ENCODE measurements at regions not wholly inside any gene's neighbourhood (a gene's known extent, or its start where the extent isn't known, plus 50 kb on each side); places are given as distances from the start of the nearest gene placed in this dataset.

DNA sequence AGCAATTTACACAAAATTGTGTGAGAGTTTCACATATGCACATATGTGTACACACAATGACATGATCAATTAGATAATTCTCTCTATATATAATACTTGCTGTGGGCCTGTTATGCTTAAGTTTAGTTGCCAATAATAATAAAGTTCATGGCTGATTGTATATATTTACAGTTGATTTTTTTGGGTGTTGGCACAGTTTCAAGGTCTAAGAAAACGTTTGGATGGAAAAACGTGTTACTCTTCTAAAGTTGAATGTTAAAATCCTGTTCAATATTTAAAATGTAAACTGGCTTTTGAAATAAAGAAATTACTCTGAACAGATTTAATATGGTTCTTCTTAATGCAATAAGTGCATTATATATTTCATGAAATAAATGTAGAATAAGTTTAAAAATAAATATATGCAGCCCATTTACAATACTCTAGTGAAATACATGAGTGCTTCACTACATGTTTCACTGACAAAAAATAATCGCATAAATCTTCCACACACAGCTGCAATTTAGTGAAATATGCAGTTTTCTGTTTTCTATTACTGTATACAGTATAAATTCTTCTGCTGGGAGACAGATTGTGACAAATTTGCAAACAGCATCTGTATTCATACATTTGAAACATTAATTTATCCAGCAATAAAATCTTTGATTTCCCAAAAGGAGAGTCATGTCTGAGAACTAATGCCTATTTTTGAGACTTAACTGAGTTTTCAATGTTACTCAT lies 586.9 kb upstream of the KLHL1 start:
- Histone ChIP-seq H3K4me1 (ENCODE audit: insufficient read depth, low read length) (no peaks in the 10 kb centered on the region), H3K27ac (ENCODE audit: low read depth, low read length) (no peak overlapping the region), H3K36me3 (ENCODE audit: insufficient read depth, low read length) (no peaks in the 10 kb centered on the region), H3K27me3 (ENCODE audit: control insufficient read depth in 1 of 2, insufficient read depth in 2 of 2, low read length in 2 of 2) (no peaks in the 10 kb centered on the region), H3K9ac (ENCODE audit: low read length) (no peak overlapping the region), H3K9me3 (ENCODE audit: low read length) (no peaks in the 10 kb centered on the region), H3K4me3 (ENCODE audit: low read depth in 1 of 2, low read length in 2 of 2) (no peak overlapping the region)

DNA sequence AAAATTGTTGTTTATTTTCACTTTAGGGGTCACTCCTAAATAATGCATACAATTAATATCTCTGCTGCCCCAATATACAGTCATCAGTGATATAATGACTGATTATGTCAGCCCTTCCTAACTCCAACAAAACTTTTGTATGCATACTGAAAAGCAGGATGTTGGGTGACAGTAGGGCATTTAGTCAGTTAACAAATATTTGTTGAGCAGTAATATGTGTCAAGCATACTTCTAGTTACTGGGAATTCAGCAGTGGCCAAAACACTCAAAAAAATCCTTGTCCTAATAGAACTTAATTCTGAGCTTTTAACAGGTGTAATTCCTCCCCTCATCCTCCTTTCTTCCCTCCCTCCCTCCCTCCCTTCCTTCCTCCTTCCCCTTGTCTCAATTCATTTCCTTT lies 560.7 kb upstream of the KLHL1 start:
- Histone ChIP-seq H3K4me1 (ENCODE audit: insufficient read depth, low read length) (no peaks in the 10 kb centered on the region), H3K27ac (ENCODE audit: low read depth, low read length) (no peak overlapping the region), H3K36me3 (ENCODE audit: insufficient read depth, low read length) (no peaks in the 10 kb centered on the region), H3K4me3 (ENCODE audit: low read depth in 1 of 2, low read length in 2 of 2) (no peak overlapping the region), H3K9ac (ENCODE audit: low read length) (no peak overlapping the region), H3K9me3 (ENCODE audit: low read length) (no peaks in the 10 kb centered on the region), H3K27me3 (ENCODE audit: control insufficient read depth in 1 of 2, insufficient read depth in 2 of 2, low read length in 2 of 2) (no peaks in the 10 kb centered on the region)

DNA sequence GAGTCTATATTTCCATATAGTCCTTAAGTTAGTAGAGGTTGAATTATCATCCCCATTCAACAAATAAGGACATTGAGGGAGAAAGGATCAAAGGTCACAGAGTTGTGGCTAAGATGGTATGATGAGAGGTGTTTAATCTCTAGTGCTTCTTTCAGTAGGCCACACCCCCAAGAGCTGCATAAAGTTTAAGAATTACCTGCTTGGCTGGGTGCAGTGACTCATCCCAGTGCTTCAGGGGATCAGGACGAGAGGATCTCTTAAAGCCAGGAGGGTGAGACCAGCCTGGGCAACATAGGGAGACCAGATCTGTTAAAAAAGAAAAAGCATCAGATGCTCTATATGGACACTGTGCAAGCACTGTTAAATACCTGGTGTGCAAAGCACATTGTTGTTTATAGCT lies 560.0 kb upstream of the KLHL1 start:
- Histone ChIP-seq H3K9me3 (ENCODE audit: low read length) (no peaks in the 10 kb centered on the region), H3K9ac (ENCODE audit: low read length) (no peak overlapping the region), H3K27me3 (ENCODE audit: control insufficient read depth in 1 of 2, insufficient read depth in 2 of 2, low read length in 2 of 2) (no peaks in the 10 kb centered on the region), H3K4me1 (ENCODE audit: insufficient read depth, low read length) (no peaks in the 10 kb centered on the region), H3K27ac (ENCODE audit: low read depth, low read length) (no peak overlapping the region), H3K4me3 (ENCODE audit: low read depth in 1 of 2, low read length in 2 of 2) (no peak overlapping the region), H3K36me3 (ENCODE audit: insufficient read depth, low read length) (no peaks in the 10 kb centered on the region)

DNA sequence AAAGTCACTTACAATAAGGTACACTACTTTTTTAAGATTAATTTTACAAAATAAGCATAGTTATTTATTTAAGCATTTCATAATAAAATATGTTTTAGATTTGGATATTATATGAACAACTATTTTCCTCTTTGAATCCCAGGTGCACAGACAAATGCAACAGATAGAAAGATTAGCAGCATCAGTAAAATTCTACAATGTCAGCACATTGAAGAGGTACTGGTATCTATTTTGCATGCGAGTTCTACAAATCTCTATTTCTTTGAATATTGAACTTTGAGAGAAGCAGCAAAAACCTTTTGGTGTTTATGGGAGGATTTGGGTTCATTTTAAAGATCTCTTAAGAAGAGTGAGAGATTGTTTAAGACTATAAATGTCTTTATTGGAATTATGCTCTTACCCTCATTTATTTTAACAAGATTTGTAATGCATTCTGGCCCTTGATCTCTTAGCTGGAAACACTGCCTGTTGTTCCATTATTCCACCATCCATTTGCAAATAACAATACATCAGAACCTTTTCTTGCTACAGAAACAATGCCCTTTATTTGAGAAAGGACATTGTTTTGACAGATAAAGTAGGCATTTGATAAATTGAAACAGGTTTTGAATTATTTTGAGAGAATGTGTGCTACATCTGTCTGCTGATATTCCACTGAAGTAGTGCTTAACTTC lies 558.8 kb upstream of the KLHL1 start:
- H3K4me1 ChIP-seq (ENCODE audit: insufficient read depth, low read length): no peaks in the 10 kb centered on the region

DNA sequence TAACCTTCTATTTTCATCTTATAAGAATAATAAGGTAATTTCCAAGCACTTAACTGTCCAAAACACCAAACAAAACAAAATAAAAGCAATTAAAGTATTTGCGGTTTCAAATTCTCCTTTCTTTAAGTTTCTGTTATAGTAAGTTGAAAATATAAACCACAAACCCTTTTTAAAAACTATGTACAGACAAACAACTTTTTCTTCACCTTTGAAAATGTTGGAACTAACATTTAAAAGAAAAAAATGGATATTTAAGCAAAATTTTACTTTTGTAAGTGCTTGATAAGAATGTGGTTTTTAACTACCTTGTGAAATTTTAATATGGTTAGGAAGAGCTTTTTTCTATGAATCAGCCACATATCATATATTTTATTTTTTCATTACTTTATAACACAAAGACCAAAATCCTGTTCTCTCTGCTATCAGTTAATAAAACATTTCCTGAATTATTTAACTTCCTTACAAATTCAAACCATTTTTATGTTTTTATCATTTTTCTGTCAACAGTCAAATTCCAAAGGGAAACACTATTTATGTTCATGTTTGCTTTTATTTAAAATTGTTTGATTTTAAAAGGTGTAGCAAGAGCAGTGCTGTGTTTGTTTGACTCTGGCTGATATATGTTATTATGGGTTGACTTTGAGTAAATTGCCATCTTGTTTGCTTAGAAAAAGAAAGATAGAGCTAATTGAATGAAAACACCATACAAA lies 554.1 kb upstream of the KLHL1 start:
- Histone ChIP-seq H3K36me3 (ENCODE audit: insufficient read depth, low read length) (no peaks in the 10 kb centered on the region), H3K4me1 (ENCODE audit: insufficient read depth, low read length) (no peaks in the 10 kb centered on the region), H3K27me3 (ENCODE audit: control insufficient read depth in 1 of 2, insufficient read depth in 2 of 2, low read length in 2 of 2) (no peaks in the 10 kb centered on the region), H3K27ac (ENCODE audit: low read depth, low read length) (no peak overlapping the region), H3K4me3 (ENCODE audit: low read depth in 1 of 2, low read length in 2 of 2) (no peak overlapping the region), H3K9me3 (ENCODE audit: low read length) (no peaks in the 10 kb centered on the region), H3K9ac (ENCODE audit: low read length) (no peak overlapping the region)

More for the DNA sequence above, 558.8 kb upstream of the KLHL1 start:
- Histone ChIP-seq H3K9ac (ENCODE audit: low read length) (no peak overlapping the region), H3K9me3 (ENCODE audit: low read length) (no peaks in the 10 kb centered on the region), H3K27me3 (ENCODE audit: control insufficient read depth in 1 of 2, insufficient read depth in 2 of 2, low read length in 2 of 2) (no peaks in the 10 kb centered on the region), H3K27ac (ENCODE audit: low read depth, low read length) (no peak overlapping the region), H3K4me3 (ENCODE audit: low read depth in 1 of 2, low read length in 2 of 2) (no peak overlapping the region), H3K36me3 (ENCODE audit: insufficient read depth, low read length) (no peaks in the 10 kb centered on the region)

DNA sequence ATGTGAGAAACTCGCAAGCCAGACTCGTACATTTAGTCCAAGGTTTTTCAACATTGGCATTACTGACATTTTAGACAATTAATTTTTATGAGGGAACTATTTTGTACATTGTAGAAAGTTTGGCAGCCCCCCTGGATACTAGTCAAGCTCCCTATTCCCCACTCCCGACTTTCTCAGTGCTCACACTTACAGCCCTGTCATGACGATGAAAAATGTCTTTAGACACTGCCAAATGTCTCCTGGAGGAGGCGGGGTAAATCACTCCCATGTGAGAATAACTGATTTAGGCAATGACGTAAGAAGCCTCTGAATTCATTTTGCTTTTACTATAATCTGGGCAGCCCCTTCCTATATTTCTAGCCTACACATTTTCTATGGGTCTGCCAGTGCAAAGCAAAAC lies 535.8 kb upstream of the KLHL1 start:
- no peaks in the 10 kb centered on the region for H3K36me3 ChIP-seq (ENCODE audit: insufficient read depth, low read length)
- no peaks in the 10 kb centered on the region for H3K9me3 ChIP-seq (ENCODE audit: low read length)
- no peaks in the 10 kb centered on the region for H3K27me3 ChIP-seq (ENCODE audit: control insufficient read depth in 1 of 2, insufficient read depth in 2 of 2, low read length in 2 of 2)
- no peak overlapping the region for H3K27ac ChIP-seq (ENCODE audit: low read depth, low read length)
- no peak overlapping the region for H3K4me3 ChIP-seq (ENCODE audit: low read depth in 1 of 2, low read length in 2 of 2)
- no peaks in the 10 kb centered on the region for H3K4me1 ChIP-seq (ENCODE audit: insufficient read depth, low read length)
- no peak overlapping the region for H3K9ac ChIP-seq (ENCODE audit: low read length)

DNA sequence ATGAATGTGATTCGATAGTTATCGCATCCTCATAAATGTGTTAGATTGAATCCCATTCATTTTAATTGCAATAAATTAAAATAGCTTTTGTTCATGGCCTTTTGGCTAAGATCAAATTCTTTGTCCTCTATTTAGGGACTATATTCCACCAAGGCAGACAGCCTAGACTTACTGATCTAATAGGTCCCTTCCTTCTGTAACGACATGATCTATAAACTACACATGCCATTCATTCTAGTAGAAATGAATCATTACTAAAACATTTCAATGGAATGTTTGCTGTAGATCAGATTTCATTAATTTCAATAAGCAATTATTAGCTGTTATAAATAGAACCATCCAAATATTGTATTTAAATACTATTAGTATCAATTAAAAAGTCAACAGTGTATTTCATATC lies 526.6 kb upstream of the KLHL1 start:
- Histone ChIP-seq H3K27me3 (ENCODE audit: control insufficient read depth in 1 of 2, insufficient read depth in 2 of 2, low read length in 2 of 2) (no peaks in the 10 kb centered on the region), H3K9ac (ENCODE audit: low read length) (no peak overlapping the region), H3K9me3 (ENCODE audit: low read length) (no peaks in the 10 kb centered on the region), H3K4me3 (ENCODE audit: low read depth in 1 of 2, low read length in 2 of 2) (no peak overlapping the region), H3K4me1 (ENCODE audit: insufficient read depth, low read length) (no peaks in the 10 kb centered on the region), H3K36me3 (ENCODE audit: insufficient read depth, low read length) (no peaks in the 10 kb centered on the region), H3K27ac (ENCODE audit: low read depth, low read length) (no peak overlapping the region)

- Histone ChIP-seq H3K4me1 (ENCODE audit: insufficient read depth, low read length) (no peaks in the 10 kb centered on the region), H3K4me3 (ENCODE audit: low read depth in 1 of 2, low read length in 2 of 2) (no peak overlapping the region)
Observed at GRCh38 chr13:70630247-70630646, 522.0 kb upstream of the KLHL1 start.

DNA sequence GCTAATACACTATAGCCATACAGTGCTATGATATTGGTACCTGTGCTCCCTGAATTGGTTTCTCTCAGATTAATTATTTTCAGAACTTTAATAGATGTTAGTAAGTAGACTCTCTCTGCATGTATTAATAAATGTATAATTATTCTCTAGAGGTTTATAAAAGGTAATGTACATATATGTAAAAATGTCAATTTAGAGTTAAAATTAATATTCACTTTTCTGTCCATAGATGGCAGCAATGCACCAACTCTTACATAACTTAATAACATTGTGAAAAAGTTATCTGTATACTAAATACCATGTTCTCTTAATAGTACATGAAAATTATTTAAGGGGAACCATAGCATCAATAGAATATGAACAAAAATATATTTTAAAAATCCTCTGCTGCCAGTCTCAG lies 515.0 kb upstream of the KLHL1 start:
- Histone ChIP-seq H3K27me3 (ENCODE audit: control insufficient read depth in 1 of 2, insufficient read depth in 2 of 2, low read length in 2 of 2) (no peaks in the 10 kb centered on the region), H3K9ac (ENCODE audit: low read length) (no peak overlapping the region), H3K36me3 (ENCODE audit: insufficient read depth, low read length) (no peaks in the 10 kb centered on the region), H3K27ac (ENCODE audit: low read depth, low read length) (no peak overlapping the region), H3K4me3 (ENCODE audit: low read depth in 1 of 2, low read length in 2 of 2) (no peak overlapping the region), H3K4me1 (ENCODE audit: insufficient read depth, low read length) (no peaks in the 10 kb centered on the region), H3K9me3 (ENCODE audit: low read length) (no peaks in the 10 kb centered on the region)

More at GRCh38 chr13:70630247-70630646, 522.0 kb upstream of the KLHL1 start:
- Histone ChIP-seq H3K27me3 (ENCODE audit: control insufficient read depth in 1 of 2, insufficient read depth in 2 of 2, low read length in 2 of 2) (no peaks in the 10 kb centered on the region), H3K36me3 (ENCODE audit: insufficient read depth, low read length) (no peaks in the 10 kb centered on the region), H3K9me3 (ENCODE audit: low read length) (no peaks in the 10 kb centered on the region), H3K9ac (ENCODE audit: low read length) (no peak overlapping the region), H3K27ac (ENCODE audit: low read depth, low read length) (no peak overlapping the region)

DNA sequence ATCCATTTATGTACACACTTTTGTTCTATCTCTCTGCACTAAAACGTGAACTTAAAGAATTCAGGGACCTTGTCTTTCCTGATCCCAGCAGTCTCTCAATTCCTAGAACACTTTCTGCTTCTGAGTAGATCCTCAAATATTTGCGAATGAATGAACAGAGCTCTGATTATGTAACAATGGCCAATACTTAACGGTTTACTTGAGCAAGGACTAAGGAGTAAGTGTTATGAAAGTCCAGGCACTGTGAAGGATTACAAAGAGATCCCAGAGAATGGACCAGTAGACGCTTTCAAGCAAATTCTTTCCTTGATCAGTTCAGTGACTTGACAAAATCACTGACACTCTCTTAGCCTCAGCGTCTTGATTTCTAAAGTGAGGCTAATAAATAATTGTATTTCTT lies 514.5 kb upstream of the KLHL1 start:
- H3K36me3 ChIP-seq (ENCODE audit: insufficient read depth, low read length): no peaks in the 10 kb centered on the region
- H3K9ac ChIP-seq (ENCODE audit: low read length): no peak overlapping the region
- no peaks in the 10 kb centered on the region for H3K27me3 ChIP-seq (ENCODE audit: control insufficient read depth in 1 of 2, insufficient read depth in 2 of 2, low read length in 2 of 2)
- no peaks in the 10 kb centered on the region for H3K4me1 ChIP-seq (ENCODE audit: insufficient read depth, low read length)
- no peaks in the 10 kb centered on the region for H3K9me3 ChIP-seq (ENCODE audit: low read length)
- no peak overlapping the region for H3K4me3 ChIP-seq (ENCODE audit: low read depth in 1 of 2, low read length in 2 of 2)
- H3K27ac ChIP-seq (ENCODE audit: low read depth, low read length): no peak overlapping the region

DNA sequence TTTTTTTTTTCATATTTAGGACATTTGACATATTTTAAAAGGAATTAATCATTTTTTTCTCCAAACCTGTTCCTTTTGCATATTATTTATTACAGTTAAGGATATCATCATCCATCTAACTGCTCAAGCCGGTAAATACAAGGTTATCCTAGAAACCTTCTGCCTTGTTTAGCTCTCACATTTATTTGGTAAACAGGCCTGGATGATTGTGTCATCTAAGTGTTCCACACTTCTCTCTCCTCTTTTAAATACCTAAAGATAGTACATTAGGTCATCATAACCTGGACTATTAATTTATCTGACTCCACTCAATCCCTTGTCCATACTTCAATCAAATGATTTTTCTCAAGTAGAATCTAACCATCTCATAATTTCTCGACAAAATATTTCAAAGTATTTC lies 511.7 kb upstream of the KLHL1 start:
- H3K36me3 ChIP-seq (ENCODE audit: insufficient read depth, low read length): no peaks in the 10 kb centered on the region
- no peak overlapping the region for H3K27ac ChIP-seq (ENCODE audit: low read depth, low read length)
- no peaks in the 10 kb centered on the region for H3K9me3 ChIP-seq (ENCODE audit: low read length)
- H3K4me3 ChIP-seq (ENCODE audit: low read depth in 1 of 2, low read length in 2 of 2): no peak overlapping the region
- H3K9ac ChIP-seq (ENCODE audit: low read length): no peak overlapping the region
- no peaks in the 10 kb centered on the region for H3K4me1 ChIP-seq (ENCODE audit: insufficient read depth, low read length)
- H3K27me3 ChIP-seq (ENCODE audit: control insufficient read depth in 1 of 2, insufficient read depth in 2 of 2, low read length in 2 of 2): no peaks in the 10 kb centered on the region
